ENCODE measurements at regions not wholly inside any gene's neighbourhood (a gene's known extent, or its start where the extent isn't known, plus 50 kb on each side); places are given as distances from the start of the nearest gene placed in this dataset.

DNA sequence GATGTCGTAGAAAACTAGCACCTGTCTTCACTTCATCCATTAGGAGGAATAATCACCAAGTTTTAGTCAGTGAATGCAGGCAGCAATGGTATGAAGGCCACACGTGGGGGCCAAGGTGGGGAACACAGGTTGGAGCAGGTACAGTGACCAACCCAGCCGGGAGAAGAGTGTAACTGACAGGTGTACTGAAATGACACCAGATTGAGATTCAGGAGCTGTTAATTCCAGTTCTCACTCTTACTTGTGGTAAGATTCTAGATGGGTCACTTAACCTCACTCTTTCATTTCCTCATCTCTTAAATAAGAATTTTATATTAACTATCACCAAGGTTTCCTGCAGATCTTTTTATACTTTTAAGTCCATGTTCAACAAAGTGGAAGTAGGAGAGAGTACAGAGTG, 206.2 kb upstream of the PTBP2 start:
- TF ChIP-seq, protein P1, sequence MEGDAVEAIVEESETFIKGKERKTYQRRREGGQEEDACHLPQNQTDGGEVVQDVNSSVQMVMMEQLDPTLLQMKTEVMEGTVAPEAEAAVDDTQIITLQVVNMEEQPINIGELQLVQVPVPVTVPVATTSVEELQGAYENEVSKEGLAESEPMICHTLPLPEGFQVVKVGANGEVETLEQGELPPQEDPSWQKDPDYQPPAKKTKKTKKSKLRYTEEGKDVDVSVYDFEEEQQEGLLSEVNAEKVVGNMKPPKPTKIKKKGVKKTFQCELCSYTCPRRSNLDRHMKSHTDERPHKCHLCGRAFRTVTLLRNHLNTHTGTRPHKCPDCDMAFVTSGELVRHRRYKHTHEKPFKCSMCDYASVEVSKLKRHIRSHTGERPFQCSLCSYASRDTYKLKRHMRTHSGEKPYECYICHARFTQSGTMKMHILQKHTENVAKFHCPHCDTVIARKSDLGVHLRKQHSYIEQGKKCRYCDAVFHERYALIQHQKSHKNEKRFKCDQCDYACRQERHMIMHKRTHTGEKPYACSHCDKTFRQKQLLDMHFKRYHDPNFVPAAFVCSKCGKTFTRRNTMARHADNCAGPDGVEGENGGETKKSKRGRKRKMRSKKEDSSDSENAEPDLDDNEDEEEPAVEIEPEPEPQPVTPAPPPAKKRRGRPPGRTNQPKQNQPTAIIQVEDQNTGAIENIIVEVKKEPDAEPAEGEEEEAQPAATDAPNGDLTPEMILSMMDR (IDR thresholded peaks at IDR 0.05; ENCODE audit: low read depth, low read length): no peak
- TF ChIP-seq EZH2phosphoT487 (IDR thresholded peaks at IDR 0.05; ENCODE audit: low read depth): no peak
